ENCODE measurements at regions not wholly inside any gene's neighbourhood (a gene's known extent, or its start where the extent isn't known, plus 50 kb on each side); places are given as distances from the start of the nearest gene placed in this dataset.

- no peak for TF ChIP-seq CHD7 (IDR thresholded peaks at IDR 0.05; ENCODE audit: insufficient replicate concordance, low read length)
- TF ChIP-seq NRF1 (IDR thresholded peaks at IDR 0.05; ENCODE audit: low read depth, low read length), result no peak
- no peak for TF ChIP-seq TAF7 (optimal IDR thresholded peaks at IDR 0.05; ENCODE audit: borderline replicate concordance, low read depth, low read length)
- TF ChIP-seq ZNF274 (IDR thresholded peaks at IDR 0.05; ENCODE audit: borderline replicate concordance, extremely low read depth, low read length), result no peak
- TF ChIP-seq E2F6 (IDR thresholded peaks at IDR 0.05), result no peak
- TF ChIP-seq RFX5 (IDR thresholded peaks at IDR 0.05; ENCODE audit: borderline replicate concordance, low read depth, low read length), result no peak
These were observed 1605.2 kb upstream of the CDH6 start (continued) for GRCh38 chr5:29588236-29588635.

All from H1 (cell line).